Retinal pigment epithelial cell (primary cell): ENCODE measurements at regions not wholly inside any gene's neighbourhood (a gene's known extent, or its start where the extent isn't known, plus 50 kb on each side); places are given as distances from the start of the nearest gene placed in this dataset.

ENCODE experiments used
- DNase-seq: peaks from one replicate; pipeline ENCODE4 v3.0.0-alpha.2; 2010; ENCODE audit warnings: low read depth
- H3K4me3 ChIP-seq: 2 replicates; pipeline ENCODE4 v1.5.1; 2011; ENCODE audit warnings: mild to moderate bottlenecking, low read length, control low read depth, moderate library complexity
- TF ChIP-seq, protein P1 (sequence below): conservative IDR thresholded peaks from 2 replicates; pipeline ENCODE4 v1.5.1; 2011; ENCODE audit warnings: low read depth, low read length, control low read depth, inconsistent platforms

DNA sequence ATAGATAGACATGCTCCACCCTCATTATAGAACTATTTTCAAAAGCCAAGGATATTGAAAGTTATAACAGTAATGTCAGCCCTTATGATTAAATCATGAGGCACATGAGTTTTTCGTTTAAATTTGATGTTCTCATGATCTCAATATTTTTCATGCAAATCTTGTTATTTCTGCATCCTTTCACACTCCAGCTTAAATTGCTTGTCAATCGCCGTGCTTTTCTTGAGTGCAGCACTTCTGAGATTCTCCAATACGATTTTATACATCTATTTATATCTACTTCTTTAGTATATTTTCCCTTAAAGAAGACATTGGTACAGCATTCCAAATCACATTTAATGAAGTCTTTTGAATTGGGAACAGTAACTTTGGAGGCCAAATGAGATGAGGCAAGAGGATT, 171.2 kb upstream of the GBE1 start:
- DNase-seq: no peak
- TF ChIP-seq, protein P1, sequence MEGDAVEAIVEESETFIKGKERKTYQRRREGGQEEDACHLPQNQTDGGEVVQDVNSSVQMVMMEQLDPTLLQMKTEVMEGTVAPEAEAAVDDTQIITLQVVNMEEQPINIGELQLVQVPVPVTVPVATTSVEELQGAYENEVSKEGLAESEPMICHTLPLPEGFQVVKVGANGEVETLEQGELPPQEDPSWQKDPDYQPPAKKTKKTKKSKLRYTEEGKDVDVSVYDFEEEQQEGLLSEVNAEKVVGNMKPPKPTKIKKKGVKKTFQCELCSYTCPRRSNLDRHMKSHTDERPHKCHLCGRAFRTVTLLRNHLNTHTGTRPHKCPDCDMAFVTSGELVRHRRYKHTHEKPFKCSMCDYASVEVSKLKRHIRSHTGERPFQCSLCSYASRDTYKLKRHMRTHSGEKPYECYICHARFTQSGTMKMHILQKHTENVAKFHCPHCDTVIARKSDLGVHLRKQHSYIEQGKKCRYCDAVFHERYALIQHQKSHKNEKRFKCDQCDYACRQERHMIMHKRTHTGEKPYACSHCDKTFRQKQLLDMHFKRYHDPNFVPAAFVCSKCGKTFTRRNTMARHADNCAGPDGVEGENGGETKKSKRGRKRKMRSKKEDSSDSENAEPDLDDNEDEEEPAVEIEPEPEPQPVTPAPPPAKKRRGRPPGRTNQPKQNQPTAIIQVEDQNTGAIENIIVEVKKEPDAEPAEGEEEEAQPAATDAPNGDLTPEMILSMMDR: no peak
- H3K4me3 ChIP-seq: no peak overlapping the region

DNA sequence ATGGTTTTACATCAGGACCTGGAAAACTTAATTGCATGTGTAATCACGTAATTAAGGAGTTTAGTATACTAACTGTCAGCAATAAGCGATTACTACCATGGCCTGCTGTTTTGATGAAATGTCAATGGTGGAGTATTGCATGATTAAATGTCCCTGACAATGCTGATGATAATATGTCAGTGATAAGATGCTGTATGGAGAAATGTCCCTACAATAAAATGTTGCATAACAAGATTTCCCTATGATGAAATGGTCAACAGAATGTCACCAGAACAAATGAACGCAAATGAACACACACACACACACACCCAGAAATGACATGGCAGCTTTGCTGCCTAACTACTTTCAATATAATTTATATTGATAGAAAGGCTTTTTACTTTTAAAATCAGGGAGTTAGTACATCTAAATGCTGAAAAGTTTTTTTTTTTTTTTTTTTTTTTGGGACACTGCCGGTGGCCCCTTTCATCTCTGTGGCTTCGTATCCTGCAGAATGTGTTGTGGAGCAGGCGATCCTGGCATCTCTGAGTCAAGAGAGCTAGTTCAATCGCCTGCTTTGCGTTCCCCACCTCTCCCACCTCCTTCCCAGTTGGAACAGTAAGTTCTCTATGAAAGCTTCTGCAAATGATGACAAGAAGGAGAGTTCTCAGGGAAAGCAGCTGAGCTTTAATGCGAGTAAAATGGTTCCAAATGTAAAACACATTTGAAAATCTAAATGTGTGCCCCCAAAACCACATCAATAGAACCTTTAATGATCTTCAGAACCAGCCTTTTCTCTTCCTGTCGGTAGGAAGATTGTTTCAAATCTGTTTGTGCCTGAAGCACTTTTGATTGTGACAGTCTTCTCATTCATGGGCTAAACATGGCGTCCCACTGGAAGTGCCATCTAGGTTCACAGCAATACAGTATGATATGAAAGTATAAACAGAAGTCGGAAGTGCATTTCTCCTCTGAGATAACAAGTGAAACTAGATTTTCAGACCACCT, 170.1 kb upstream of the GBE1 start:
- DNase-seq: no peak
- H3K4me3 ChIP-seq: no peak overlapping the region
- TF ChIP-seq, protein P1: no peak

DNA sequence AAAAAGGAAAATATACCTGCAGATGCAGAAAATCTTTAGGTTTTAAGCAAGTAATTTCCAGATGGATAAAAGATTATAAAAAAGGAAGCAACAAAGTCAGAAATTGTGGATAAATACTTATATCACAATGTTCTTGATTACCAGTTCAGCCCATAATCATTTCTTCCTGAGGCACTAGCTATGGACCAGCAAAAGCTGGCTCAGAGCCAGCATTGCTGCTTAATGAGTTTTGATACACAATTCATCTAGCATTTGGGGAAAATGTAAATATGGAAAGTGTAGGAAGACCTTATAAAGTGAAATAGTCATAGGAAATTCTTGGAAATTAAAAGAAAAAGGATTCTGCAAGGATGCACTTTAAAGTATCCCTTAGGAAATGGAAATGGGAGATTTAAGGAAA, 168.3 kb upstream of the GBE1 start:
- TF ChIP-seq, protein P1: no peak
- DNase-seq: no peak
- no peak overlapping the region for H3K4me3 ChIP-seq

DNA sequence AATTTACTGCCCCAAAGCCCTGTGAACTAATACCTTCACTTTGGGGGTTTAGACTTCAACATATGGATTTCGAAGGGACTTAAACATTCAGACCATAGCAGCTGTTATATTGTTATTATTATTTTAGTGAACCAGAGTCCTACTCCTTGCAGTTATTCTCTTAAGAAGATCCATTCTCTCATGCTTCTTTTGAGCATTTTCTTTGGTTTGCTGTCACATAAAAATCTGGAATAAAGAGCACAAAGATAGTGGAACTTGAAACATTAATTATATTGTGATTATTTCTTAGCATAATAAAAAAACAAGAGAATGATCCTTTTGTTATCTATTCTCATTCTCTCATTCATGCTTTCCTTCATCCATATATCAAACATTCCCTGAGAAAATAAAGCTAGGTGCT, 166.4 kb upstream of the GBE1 start:
- H3K4me3 ChIP-seq: no peak overlapping the region
- TF ChIP-seq, protein P1: no peak
- DNase-seq: no peak

DNA sequence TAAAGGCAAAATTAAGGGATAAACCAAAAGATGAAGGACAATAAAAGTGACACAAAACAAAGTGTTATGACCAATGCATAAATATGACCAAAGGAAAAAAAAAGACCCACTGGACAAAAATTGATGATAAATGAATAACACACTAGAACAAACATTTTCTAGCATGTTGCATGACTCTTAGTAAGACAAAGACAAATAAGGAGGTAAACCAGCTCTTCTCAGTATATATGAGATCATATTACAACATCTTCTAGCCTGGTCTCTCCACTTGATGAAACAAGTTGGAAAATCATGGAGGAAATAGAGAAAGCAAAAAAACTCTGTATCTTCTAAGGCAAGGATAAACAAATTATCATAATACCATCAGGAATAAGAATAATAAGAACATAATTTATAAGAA, 163.9 kb upstream of the GBE1 start:
- no peak overlapping the region for H3K4me3 ChIP-seq
- TF ChIP-seq, protein P1: no peak
- DNase-seq: no peak

DNA sequence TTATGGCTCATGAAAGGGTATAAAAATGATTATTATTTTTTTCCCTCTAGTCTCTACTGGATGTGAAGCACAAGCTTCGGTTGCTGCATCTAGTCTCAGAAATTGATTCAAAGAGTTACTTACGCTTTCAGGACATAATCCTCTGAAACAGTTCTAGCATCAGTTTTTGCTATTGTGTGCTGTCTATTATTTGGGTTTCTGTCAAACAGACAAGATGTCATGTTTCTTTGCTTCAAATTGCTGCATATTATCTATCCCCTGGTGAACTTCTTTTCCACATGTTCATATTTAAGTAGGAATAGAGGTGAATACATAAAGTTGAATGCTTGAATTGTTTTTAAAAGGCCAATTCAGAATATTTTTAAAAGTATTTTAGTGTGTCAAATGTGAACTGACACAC, 161.6 kb upstream of the GBE1 start:
- no peak for DNase-seq
- no peak overlapping the region for H3K4me3 ChIP-seq
- TF ChIP-seq, protein P1: no peak

DNA sequence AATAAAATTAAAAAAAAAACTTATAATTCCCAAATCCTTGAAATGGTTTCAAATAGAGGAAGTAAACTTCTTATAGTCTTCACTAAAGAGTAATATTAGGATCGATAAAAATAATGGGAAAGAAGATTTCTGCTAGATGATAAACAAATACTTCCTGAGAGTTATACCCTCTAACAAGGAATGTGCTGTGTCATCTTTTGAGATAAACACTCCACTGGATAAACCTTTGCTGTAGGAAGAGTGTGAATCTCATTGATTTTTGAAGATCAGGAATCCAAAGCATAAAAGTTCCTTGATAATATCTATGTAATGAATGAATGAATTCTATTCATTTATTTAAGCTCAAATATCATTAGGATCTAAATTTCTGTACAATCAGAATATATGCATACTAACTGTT, 161.0 kb upstream of the GBE1 start:
- no peak overlapping the region for H3K4me3 ChIP-seq
- DNase-seq: no peak
- TF ChIP-seq, protein P1: no peak
